GM23338 (cell line): ENCODE measurements at regions not wholly inside any gene's neighbourhood (a gene's known extent, or its start where the extent isn't known, plus 50 kb on each side); places are given as distances from the start of the nearest gene placed in this dataset.

Experiments
- CREB1 ChIP-seq: fragments of 250-450 bp; sonication (Bioruptor Pico); IDR thresholded peaks from 2 replicates; pipeline ENCODE4 v1.5.0; 2020; ENCODE audit warnings: low read depth, mild to moderate bottlenecking, moderate library complexity
- EZH2 ChIP-seq: fragments of 200-600 bp; sonication (generic); IDR thresholded peaks from one replicate; pipeline ENCODE4 v1.8.0; 2017; ENCODE audit warnings: antibody characterized with exemption, mild to moderate bottlenecking, low read depth; ENCODE audit not compliant: unreplicated experiment
- EZH2phosphoT487 ChIP-seq: fragments of 200-600 bp; sonication (generic); IDR thresholded peaks from one replicate; pipeline ENCODE4 v1.8.1; 2018; ENCODE audit warnings: antibody characterized with exemption; ENCODE audit not compliant: unreplicated experiment
- JUNB ChIP-seq: IDR thresholded peaks from one replicate; pipeline ENCODE4 v1.6.1; 2016; ENCODE audit warnings: antibody characterized with exemption; ENCODE audit not compliant: unreplicated experiment
- POLR2AphosphoS5 ChIP-seq: IDR thresholded peaks from 2 replicates; pipeline ENCODE4 v1.6.1; 2016; ENCODE audit warnings: antibody characterized with exemption, low read depth
- STAT1 ChIP-seq: IDR thresholded peaks from one replicate; pipeline ENCODE4 v1.6.1; 2016; ENCODE audit warnings: antibody characterized with exemption; ENCODE audit not compliant: unreplicated experiment
- ZNF114 ChIP-seq: fragments of 250-450 bp; sonication (Bioruptor Pico); IDR thresholded peaks from 2 replicates; pipeline ENCODE4 v1.5.0; 2020; ENCODE audit warnings: mild to moderate bottlenecking, moderate library complexity
- ZNF331 ChIP-seq: fragments of 250-450 bp; sonication (Bioruptor Pico); IDR thresholded peaks from 2 replicates; pipeline ENCODE4 v1.5.0; 2020; ENCODE audit warnings: low read depth, mild to moderate bottlenecking, moderate library complexity
- TF ChIP-seq, protein P1 (sequence below), 2 experiments: fragments of 200-600 bp in 1 of 2; sonication (generic) in 1 of 2; conservative IDR thresholded peaks; 2 replicates each; pipeline versions ENCODE4 v1.5.1 to v1.6.1; 2016 to 2017; ENCODE audit warnings: antibody characterized with exemption in 2 of 2, low read depth in 2 of 2, mild to moderate bottlenecking in 2 of 2, moderate library complexity in 1 of 2
- TF ChIP-seq, protein P2 (sequence below): IDR thresholded peaks from 2 replicates; pipeline ENCODE4 v1.6.1; 2016; ENCODE audit warnings: antibody characterized with exemption
- TF ChIP-seq, protein P3 (sequence below): IDR thresholded peaks from one replicate; pipeline ENCODE4 v1.6.1; 2018; ENCODE audit warnings: antibody characterized with exemption; ENCODE audit not compliant: unreplicated experiment
- TF ChIP-seq, protein P4 (sequence below): fragments of 250-450 bp; sonication (Bioruptor Pico); IDR thresholded peaks from 2 replicates; pipeline ENCODE4 v1.5.0; 2020; ENCODE audit warnings: mild to moderate bottlenecking, moderate library complexity

- TF ChIP-seq EZH2 (no peak), ZNF331 (no peak), EZH2phosphoT487 (no peak), STAT1 (no peak), JUNB (no peak), POLR2AphosphoS5 (no peak), CREB1 (CRISPR knock-in tag) (no peak), ZNF114 (CRISPR knock-in tag) (no peak)
- TF ChIP-seq, protein P1, sequence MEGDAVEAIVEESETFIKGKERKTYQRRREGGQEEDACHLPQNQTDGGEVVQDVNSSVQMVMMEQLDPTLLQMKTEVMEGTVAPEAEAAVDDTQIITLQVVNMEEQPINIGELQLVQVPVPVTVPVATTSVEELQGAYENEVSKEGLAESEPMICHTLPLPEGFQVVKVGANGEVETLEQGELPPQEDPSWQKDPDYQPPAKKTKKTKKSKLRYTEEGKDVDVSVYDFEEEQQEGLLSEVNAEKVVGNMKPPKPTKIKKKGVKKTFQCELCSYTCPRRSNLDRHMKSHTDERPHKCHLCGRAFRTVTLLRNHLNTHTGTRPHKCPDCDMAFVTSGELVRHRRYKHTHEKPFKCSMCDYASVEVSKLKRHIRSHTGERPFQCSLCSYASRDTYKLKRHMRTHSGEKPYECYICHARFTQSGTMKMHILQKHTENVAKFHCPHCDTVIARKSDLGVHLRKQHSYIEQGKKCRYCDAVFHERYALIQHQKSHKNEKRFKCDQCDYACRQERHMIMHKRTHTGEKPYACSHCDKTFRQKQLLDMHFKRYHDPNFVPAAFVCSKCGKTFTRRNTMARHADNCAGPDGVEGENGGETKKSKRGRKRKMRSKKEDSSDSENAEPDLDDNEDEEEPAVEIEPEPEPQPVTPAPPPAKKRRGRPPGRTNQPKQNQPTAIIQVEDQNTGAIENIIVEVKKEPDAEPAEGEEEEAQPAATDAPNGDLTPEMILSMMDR (conservative IDR thresholded peaks at IDR 0.05; ENCODE audit: low read depth in 2 of 2): no peak
- TF ChIP-seq, protein P2, sequence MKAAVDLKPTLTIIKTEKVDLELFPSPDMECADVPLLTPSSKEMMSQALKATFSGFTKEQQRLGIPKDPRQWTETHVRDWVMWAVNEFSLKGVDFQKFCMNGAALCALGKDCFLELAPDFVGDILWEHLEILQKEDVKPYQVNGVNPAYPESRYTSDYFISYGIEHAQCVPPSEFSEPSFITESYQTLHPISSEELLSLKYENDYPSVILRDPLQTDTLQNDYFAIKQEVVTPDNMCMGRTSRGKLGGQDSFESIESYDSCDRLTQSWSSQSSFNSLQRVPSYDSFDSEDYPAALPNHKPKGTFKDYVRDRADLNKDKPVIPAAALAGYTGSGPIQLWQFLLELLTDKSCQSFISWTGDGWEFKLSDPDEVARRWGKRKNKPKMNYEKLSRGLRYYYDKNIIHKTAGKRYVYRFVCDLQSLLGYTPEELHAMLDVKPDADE: no peak
- TF ChIP-seq, protein P3, sequence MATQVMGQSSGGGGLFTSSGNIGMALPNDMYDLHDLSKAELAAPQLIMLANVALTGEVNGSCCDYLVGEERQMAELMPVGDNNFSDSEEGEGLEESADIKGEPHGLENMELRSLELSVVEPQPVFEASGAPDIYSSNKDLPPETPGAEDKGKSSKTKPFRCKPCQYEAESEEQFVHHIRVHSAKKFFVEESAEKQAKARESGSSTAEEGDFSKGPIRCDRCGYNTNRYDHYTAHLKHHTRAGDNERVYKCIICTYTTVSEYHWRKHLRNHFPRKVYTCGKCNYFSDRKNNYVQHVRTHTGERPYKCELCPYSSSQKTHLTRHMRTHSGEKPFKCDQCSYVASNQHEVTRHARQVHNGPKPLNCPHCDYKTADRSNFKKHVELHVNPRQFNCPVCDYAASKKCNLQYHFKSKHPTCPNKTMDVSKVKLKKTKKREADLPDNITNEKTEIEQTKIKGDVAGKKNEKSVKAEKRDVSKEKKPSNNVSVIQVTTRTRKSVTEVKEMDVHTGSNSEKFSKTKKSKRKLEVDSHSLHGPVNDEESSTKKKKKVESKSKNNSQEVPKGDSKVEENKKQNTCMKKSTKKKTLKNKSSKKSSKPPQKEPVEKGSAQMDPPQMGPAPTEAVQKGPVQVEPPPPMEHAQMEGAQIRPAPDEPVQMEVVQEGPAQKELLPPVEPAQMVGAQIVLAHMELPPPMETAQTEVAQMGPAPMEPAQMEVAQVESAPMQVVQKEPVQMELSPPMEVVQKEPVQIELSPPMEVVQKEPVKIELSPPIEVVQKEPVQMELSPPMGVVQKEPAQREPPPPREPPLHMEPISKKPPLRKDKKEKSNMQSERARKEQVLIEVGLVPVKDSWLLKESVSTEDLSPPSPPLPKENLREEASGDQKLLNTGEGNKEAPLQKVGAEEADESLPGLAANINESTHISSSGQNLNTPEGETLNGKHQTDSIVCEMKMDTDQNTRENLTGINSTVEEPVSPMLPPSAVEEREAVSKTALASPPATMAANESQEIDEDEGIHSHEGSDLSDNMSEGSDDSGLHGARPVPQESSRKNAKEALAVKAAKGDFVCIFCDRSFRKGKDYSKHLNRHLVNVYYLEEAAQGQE: no peak
- TF ChIP-seq, protein P4, sequence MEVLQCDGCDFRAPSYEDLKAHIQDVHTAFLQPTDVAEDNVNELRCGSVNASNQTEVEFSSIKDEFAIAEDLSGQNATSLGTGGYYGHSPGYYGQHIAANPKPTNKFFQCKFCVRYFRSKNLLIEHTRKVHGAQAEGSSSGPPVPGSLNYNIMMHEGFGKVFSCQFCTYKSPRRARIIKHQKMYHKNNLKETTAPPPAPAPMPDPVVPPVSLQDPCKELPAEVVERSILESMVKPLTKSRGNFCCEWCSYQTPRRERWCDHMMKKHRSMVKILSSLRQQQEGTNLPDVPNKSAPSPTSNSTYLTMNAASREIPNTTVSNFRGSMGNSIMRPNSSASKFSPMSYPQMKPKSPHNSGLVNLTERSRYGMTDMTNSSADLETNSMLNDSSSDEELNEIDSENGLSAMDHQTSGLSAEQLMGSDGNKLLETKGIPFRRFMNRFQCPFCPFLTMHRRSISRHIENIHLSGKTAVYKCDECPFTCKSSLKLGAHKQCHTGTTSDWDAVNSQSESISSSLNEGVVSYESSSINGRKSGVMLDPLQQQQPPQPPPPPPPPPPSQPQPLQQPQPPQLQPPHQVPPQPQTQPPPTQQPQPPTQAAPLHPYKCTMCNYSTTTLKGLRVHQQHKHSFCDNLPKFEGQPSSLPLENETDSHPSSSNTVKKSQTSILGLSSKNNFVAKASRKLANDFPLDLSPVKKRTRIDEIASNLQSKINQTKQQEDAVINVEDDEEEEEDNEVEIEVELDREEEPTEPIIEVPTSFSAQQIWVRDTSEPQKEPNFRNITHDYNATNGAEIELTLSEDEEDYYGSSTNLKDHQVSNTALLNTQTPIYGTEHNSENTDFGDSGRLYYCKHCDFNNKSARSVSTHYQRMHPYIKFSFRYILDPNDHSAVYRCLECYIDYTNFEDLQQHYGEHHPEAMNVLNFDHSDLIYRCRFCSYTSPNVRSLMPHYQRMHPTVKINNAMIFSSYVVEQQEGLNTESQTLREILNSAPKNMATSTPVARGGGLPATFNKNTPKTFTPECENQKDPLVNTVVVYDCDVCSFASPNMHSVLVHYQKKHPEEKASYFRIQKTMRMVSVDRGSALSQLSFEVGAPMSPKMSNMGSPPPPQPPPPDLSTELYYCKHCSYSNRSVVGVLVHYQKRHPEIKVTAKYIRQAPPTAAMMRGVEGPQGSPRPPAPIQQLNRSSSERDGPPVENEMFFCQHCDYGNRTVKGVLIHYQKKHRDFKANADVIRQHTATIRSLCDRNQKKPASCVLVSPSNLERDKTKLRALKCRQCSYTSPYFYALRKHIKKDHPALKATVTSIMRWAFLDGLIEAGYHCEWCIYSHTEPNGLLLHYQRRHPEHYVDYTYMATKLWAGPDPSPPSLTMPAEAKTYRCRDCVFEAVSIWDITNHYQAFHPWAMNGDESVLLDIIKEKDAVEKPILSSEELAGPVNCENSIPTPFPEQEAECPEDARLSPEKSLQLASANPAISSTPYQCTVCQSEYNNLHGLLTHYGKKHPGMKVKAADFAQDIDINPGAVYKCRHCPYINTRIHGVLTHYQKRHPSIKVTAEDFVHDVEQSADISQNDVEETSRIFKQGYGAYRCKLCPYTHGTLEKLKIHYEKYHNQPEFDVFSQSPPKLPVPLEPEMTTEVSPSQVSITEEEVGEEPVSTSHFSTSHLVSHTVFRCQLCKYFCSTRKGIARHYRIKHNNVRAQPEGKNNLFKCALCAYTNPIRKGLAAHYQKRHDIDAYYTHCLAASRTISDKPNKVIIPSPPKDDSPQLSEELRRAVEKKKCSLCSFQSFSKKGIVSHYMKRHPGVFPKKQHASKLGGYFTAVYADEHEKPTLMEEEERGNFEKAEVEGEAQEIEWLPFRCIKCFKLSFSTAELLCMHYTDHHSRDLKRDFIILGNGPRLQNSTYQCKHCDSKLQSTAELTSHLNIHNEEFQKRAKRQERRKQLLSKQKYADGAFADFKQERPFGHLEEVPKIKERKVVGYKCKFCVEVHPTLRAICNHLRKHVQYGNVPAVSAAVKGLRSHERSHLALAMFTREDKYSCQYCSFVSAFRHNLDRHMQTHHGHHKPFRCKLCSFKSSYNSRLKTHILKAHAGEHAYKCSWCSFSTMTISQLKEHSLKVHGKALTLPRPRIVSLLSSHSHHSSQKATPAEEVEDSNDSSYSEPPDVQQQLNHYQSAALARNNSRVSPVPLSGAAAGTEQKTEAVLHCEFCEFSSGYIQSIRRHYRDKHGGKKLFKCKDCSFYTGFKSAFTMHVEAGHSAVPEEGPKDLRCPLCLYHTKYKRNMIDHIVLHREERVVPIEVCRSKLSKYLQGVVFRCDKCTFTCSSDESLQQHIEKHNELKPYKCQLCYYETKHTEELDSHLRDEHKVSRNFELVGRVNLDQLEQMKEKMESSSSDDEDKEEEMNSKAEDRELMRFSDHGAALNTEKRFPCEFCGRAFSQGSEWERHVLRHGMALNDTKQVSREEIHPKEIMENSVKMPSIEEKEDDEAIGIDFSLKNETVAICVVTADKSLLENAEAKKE (CRISPR knock-in tag): no peak
Observed at GRCh38 chr5:6049662-6050061, 328.7 kb downstream of the MED10 start.
